PC-3 (cell line): ENCODE measurements at regions not wholly inside any gene's neighbourhood (a gene's known extent, or its start where the extent isn't known, plus 50 kb on each side); places are given as distances from the start of the nearest gene placed in this dataset.

ENCODE experiments used
- ATAC-seq: fragments of 200-7000 bp; cut with Tn5 transposase; 2 replicates; pipeline ENCODE4 v1.9.1; 2020; ENCODE audit warnings: mild to moderate bottlenecking, moderate library complexity
- BruUV-seq: library from RNA; stranded (reverse); fragments of 400-500 nt; replicated peaks from 2 replicates; lab custom pipeline; 2021; lab: Mats Ljungman, UMichigan
- CTCF ChIA-PET: fragments of 300-600 bp; sonication (Branson Sonifier 250); formaldehyde crosslinking; loops from one replicate; lab custom pipeline; 2022; ENCODE audit warnings: antibody characterized with exemption; lab: Charles Lee
- POLR2A ChIA-PET: fragments of 300-600 bp; sonication (Branson Sonifier 250); formaldehyde crosslinking; loops from one replicate; lab custom pipeline; 2022; ENCODE audit warnings: antibody characterized with exemption; ENCODE audit not compliant: unreplicated experiment; lab: Charles Lee
- DNase-seq: peaks from one replicate; pipeline ENCODE4 v3.0.0-alpha.2; 2015
- H2AFZ ChIP-seq: fragments of 300-600 bp; sonication (generic); 2 replicates; pipeline ENCODE4 v1.6.0; 2016; ENCODE audit warnings: antibody characterized with exemption, low read length
- H3F3A ChIP-seq: fragments of 300-600 bp; sonication (generic); one replicate; pipeline ENCODE4 v1.6.0; 2017; ENCODE audit warnings: antibody characterized with exemption, low read length, control low read depth, mild to moderate bottlenecking; ENCODE audit not compliant: unreplicated experiment
- H3K27ac ChIP-seq: fragments of 300-600 bp; sonication (generic); 2 replicates; pipeline ENCODE4 v1.5.1; 2016; ENCODE audit warnings: mild to moderate bottlenecking, low read length
- H3K27me3 ChIP-seq: fragments of 300-600 bp; sonication (generic); 2 replicates; pipeline ENCODE4 v1.6.1; 2016; ENCODE audit warnings: low read length, mixed read lengths
- H3K36me3 ChIP-seq: fragments of 300-600 bp; sonication (generic); 2 replicates; pipeline ENCODE4 v1.6.1; 2016; ENCODE audit warnings: low read depth, mixed run types, low read length, mixed read lengths
- H3K4me1 ChIP-seq: fragments of 300-600 bp; sonication (generic); 2 replicates; pipeline ENCODE4 v1.5.1; 2016; ENCODE audit warnings: low read length; ENCODE audit not compliant: insufficient read depth
- H3K4me2 ChIP-seq: fragments of 300-600 bp; sonication (generic); 2 replicates; pipeline ENCODE4 v1.6.0; 2016; ENCODE audit warnings: low read length
- H3K4me3 ChIP-seq: fragments of 300-600 bp; sonication (generic); 2 replicates; pipeline ENCODE4 v1.5.1; 2016; ENCODE audit warnings: mild to moderate bottlenecking, low read length, mixed read lengths
- H3K79me2 ChIP-seq: fragments of 300-600 bp; sonication (generic); 2 replicates; pipeline ENCODE4 v1.6.1; 2017; ENCODE audit warnings: low read length, mixed read lengths
- H3K9ac ChIP-seq: fragments of 300-600 bp; sonication (generic); 2 replicates; pipeline ENCODE4 v1.6.0; 2016; ENCODE audit warnings: mild to moderate bottlenecking, low read length
- H3K9me2 ChIP-seq: fragments of 300-600 bp; sonication (generic); replicated peaks from 2 replicates; pipeline ENCODE4 v1.6.1; 2016; ENCODE audit warnings: mixed run types, low read length, mixed read lengths
- H3K9me3 ChIP-seq: fragments of 300-600 bp; sonication (generic); 2 replicates; pipeline ENCODE4 v1.6.1; 2016; ENCODE audit warnings: low read length, mixed read lengths
- H4K20me1 ChIP-seq: fragments of 300-600 bp; sonication (generic); 2 replicates; pipeline ENCODE4 v1.6.1; 2016; ENCODE audit warnings: low read length, mixed read lengths
- EZH2 ChIP-seq: fragments of 300-600 bp; sonication (generic); IDR thresholded peaks from one replicate; pipeline ENCODE4 v1.6.1; 2017; ENCODE audit warnings: antibody characterized with exemption, mild to moderate bottlenecking, low read length; ENCODE audit not compliant: unreplicated experiment
- EZH2phosphoT487 ChIP-seq: fragments of 300-600 bp; sonication (generic); IDR thresholded peaks from 2 replicates; pipeline ENCODE4 v1.6.1; 2018; ENCODE audit warnings: mild to moderate bottlenecking, antibody characterized with exemption, low read length, borderline replicate concordance
- intact Hi-C: fragments of 100-400 bp; cut with micrococcal nuclease; formaldehyde crosslinking; loops from 2 replicates; pipeline ENCODE4 v1.9.0; 2023
- TF ChIP-seq, protein P1 (sequence below): fragments of 300-600 bp; sonication (generic); conservative IDR thresholded peaks from 2 replicates; pipeline ENCODE4 v1.5.1; 2017; ENCODE audit warnings: antibody characterized with exemption, low read depth, mild to moderate bottlenecking, low read length

- H3K27me3 ChIP-seq, result no peaks in the 10 kb centered on the region
- no peaks in the 10 kb centered on the region for H3K9me2 ChIP-seq
- H3K9ac ChIP-seq, result no peak overlapping the region
- H3K4me1 ChIP-seq, result no peaks in the 10 kb centered on the region
- DNase-seq (no peak), ATAC-seq (no peak)
- H3K4me3 ChIP-seq, result no peak overlapping the region
- H3K36me3 ChIP-seq, result no peaks in the 10 kb centered on the region
- H2AFZ ChIP-seq, result no peak overlapping the region
- ChIA-PET CTCF (no interaction called here), POLR2A (no interaction called here)
- BruUV-seq, result no TSS peak
- H4K20me1 ChIP-seq, result no peaks in the 10 kb centered on the region
- H3K27ac ChIP-seq, result no peak overlapping the region
- no peaks in the 10 kb centered on the region for H3K9me3 ChIP-seq
- no peak overlapping the region for H3K4me2 ChIP-seq
- no peaks in the 10 kb centered on the region for H3K79me2 ChIP-seq
- intact Hi-C loops, result no loop called here
- TF ChIP-seq EZH2phosphoT487 (no peak), EZH2 (no peak)
- TF ChIP-seq, protein P1, sequence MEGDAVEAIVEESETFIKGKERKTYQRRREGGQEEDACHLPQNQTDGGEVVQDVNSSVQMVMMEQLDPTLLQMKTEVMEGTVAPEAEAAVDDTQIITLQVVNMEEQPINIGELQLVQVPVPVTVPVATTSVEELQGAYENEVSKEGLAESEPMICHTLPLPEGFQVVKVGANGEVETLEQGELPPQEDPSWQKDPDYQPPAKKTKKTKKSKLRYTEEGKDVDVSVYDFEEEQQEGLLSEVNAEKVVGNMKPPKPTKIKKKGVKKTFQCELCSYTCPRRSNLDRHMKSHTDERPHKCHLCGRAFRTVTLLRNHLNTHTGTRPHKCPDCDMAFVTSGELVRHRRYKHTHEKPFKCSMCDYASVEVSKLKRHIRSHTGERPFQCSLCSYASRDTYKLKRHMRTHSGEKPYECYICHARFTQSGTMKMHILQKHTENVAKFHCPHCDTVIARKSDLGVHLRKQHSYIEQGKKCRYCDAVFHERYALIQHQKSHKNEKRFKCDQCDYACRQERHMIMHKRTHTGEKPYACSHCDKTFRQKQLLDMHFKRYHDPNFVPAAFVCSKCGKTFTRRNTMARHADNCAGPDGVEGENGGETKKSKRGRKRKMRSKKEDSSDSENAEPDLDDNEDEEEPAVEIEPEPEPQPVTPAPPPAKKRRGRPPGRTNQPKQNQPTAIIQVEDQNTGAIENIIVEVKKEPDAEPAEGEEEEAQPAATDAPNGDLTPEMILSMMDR, result no peak
- no peaks in the 10 kb centered on the region for H3F3A ChIP-seq
These were observed 287.9 kb upstream of the PUDP start for GRCh38 chrX:7435822-7436221.

DNA sequence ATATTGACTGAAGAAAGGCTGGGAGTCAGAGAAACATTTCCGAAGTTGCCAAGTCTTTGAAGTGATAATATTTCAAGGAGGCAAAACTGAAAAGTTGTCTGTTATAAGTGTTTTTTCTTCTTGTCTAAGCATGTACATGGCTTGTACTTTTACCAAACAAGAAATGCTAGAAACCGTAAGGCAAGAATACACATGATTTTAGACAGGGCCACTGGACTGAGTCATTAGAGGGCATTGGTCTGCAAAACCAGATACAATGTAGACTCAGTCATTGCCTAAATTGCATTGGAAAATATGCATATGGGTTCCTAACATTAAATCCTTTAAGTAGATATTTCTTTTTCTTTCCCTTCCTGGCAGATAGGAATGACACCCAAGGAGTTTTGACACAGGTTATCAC lies 284.9 kb upstream of the PUDP start:
- Histone ChIP-seq H3K79me2 (no peaks in the 10 kb centered on the region), H3K4me2 (no peak overlapping the region), H3F3A (no peaks in the 10 kb centered on the region), H3K4me3 (no peak overlapping the region), H3K27me3 (no peaks in the 10 kb centered on the region), H3K4me1 (no peaks in the 10 kb centered on the region), H3K27ac (no peak overlapping the region), H4K20me1 (no peaks in the 10 kb centered on the region), H3K36me3 (no peaks in the 10 kb centered on the region), H3K9ac (no peak overlapping the region), H2AFZ (no peak overlapping the region), H3K9me3 (no peaks in the 10 kb centered on the region), H3K9me2 (no peaks in the 10 kb centered on the region)
- ATAC-seq (no peak), DNase-seq (no peak)
- TF ChIP-seq EZH2phosphoT487 (no peak), EZH2 (no peak)
- TF ChIP-seq, protein P1, result no peak
- ChIA-PET POLR2A (no interaction called here), CTCF (no interaction called here)
- no TSS peak for BruUV-seq
- intact Hi-C loops, result no loop called here

- CTCF ChIA-PET, result no interaction called here
These were observed 272.8 kb upstream of the PUDP start for GRCh38 chrX:7420717-7421116.

More at GRCh38 chrX:7420717-7421116, 272.8 kb upstream of the PUDP start:
- TF ChIP-seq EZH2phosphoT487 (no peak), EZH2 (no peak)
- TF ChIP-seq, protein P1, result no peak
- POLR2A ChIA-PET, result no interaction called here
- Histone ChIP-seq H3K27ac (no peak overlapping the region), H3K4me2 (no peak overlapping the region), H3K9me2 (no peaks in the 10 kb centered on the region), H3K9ac (no peak overlapping the region), H3K4me3 (no peak overlapping the region), H3K36me3 (no peaks in the 10 kb centered on the region), H3K79me2 (no peaks in the 10 kb centered on the region), H2AFZ (no peak overlapping the region), H3F3A (no peaks in the 10 kb centered on the region), H3K9me3 (no peaks in the 10 kb centered on the region), H3K4me1 (no peaks in the 10 kb centered on the region), H4K20me1 (no peaks in the 10 kb centered on the region), H3K27me3 (no peaks in the 10 kb centered on the region)
- no TSS peak for BruUV-seq
- intact Hi-C loops, result no loop called here
- DNase-seq (no peak), ATAC-seq (no peak)
